ENCODE measurements at regions not wholly inside any gene's neighbourhood (a gene's known extent, or its start where the extent isn't known, plus 50 kb on each side); places are given as distances from the start of the nearest gene placed in this dataset.

DNA sequence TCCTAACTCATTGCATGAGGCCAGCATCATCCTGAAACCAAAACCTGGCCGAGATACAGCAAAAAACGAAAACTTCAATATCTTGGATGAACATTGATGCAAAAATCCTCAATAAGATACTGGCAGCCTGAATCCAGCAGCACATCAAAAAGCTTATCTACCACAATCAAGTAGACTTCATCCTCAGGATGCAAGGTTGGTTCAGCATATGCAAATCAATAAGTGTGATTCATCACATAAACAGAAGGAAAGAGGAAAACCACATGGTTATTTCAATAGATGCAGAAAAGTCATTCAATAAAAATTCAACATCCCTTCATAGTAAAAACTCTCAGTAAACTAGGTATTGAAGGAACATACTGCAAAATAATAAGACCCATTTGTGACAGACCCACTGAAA lies 56.5 kb upstream of the PPFIA2 start:
- TF ChIP-seq, protein P1, sequence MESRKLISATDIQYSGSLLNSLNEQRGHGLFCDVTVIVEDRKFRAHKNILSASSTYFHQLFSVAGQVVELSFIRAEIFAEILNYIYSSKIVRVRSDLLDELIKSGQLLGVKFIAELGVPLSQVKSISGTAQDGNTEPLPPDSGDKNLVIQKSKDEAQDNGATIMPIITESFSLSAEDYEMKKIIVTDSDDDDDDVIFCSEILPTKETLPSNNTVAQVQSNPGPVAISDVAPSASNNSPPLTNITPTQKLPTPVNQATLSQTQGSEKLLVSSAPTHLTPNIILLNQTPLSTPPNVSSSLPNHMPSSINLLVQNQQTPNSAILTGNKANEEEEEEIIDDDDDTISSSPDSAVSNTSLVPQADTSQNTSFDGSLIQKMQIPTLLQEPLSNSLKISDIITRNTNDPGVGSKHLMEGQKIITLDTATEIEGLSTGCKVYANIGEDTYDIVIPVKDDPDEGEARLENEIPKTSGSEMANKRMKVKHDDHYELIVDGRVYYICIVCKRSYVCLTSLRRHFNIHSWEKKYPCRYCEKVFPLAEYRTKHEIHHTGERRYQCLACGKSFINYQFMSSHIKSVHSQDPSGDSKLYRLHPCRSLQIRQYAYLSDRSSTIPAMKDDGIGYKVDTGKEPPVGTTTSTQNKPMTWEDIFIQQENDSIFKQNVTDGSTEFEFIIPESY (CRISPR knock-in tag; IDR thresholded peaks at IDR 0.05): no peak
- TF ChIP-seq RFX7 (CRISPR knock-in tag; IDR thresholded peaks at IDR 0.05) (no peak), PHF21A (IDR thresholded peaks at IDR 0.05; ENCODE audit: borderline replicate concordance, low read depth) (no peak), ZNF668 (CRISPR knock-in tag; IDR thresholded peaks at IDR 0.05) (no peak), HDAC3 (IDR thresholded peaks at IDR 0.05; ENCODE audit: borderline replicate concordance, partially characterized antibody) (no peak), NCOA4 (IDR thresholded peaks at IDR 0.05; ENCODE audit: partially characterized antibody) (no peak), NFYB (IDR thresholded peaks at IDR 0.05; ENCODE audit: extremely low read depth, insufficient read length) (no peak), PHF8 (IDR thresholded peaks at IDR 0.05; ENCODE audit: borderline replicate concordance, low read length) (no peak), ZNF253 (CRISPR knock-in tag; conservative IDR thresholded peaks at IDR 0.05) (no peak), CBX2 (IDR thresholded peaks at IDR 0.05; ENCODE audit: insufficient read depth, low read length, poor library complexity, severe bottlenecking) (no peak)
- TF ChIP-seq, protein P2, sequence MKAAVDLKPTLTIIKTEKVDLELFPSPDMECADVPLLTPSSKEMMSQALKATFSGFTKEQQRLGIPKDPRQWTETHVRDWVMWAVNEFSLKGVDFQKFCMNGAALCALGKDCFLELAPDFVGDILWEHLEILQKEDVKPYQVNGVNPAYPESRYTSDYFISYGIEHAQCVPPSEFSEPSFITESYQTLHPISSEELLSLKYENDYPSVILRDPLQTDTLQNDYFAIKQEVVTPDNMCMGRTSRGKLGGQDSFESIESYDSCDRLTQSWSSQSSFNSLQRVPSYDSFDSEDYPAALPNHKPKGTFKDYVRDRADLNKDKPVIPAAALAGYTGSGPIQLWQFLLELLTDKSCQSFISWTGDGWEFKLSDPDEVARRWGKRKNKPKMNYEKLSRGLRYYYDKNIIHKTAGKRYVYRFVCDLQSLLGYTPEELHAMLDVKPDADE (conservative IDR thresholded peaks at IDR 0.05; ENCODE audit: control insufficient read depth, low read depth, low read length): no peak

All from K562 (cell line).